Keratinocyte (primary cell): ENCODE measurements at regions not wholly inside any gene's neighbourhood (a gene's known extent, or its start where the extent isn't known, plus 50 kb on each side); places are given as distances from the start of the nearest gene placed in this dataset.

Experiments
- DNase-seq: peaks from one replicate; pipeline ENCODE4 v3.0.0-alpha.2; 2011; ENCODE audit warnings: low read depth, missing footprints, low spot score
- FAIRE-seq: peaks from 2 replicates; lab custom pipeline; 2011; peaks lifted over from hg19 to GRCh38; lab: Jason Lieb, UNC
- H2AFZ ChIP-seq: 2 replicates; pipeline ENCODE4 v1.6.0; 2012; ENCODE audit warnings: low read length, control low read depth, inconsistent platforms; ENCODE audit not compliant: control insufficient read depth
- H3K27ac ChIP-seq: 2 replicates; pipeline ENCODE4 v1.5.1; 2011; ENCODE audit warnings: low read length; ENCODE audit not compliant: control insufficient read depth, insufficient read depth
- H3K27me3 ChIP-seq: 3 replicates; pipeline ENCODE4 v1.6.0; 2011; ENCODE audit warnings: low read length; ENCODE audit not compliant: control insufficient read depth, insufficient read depth; ENCODE audit errors: extremely low read depth
- H3K36me3 ChIP-seq, 2 experiments: 2 replicates in 1 of 2; 3 replicates in 1 of 2; pipeline ENCODE4 v1.5.1; 2011; ENCODE audit warnings: low read length in 2 of 2, mild to moderate bottlenecking in 1 of 2; ENCODE audit not compliant: control insufficient read depth in 2 of 2, insufficient read depth in 2 of 2; ENCODE audit errors: extremely low read depth in 1 of 2
- H3K4me1 ChIP-seq: 3 replicates; pipeline ENCODE4 v1.5.1; 2011; ENCODE audit warnings: low read length; ENCODE audit not compliant: control insufficient read depth, insufficient read depth; ENCODE audit errors: extremely low read depth
- H3K4me2 ChIP-seq: 3 replicates; pipeline ENCODE4 v1.6.0; 2011; ENCODE audit warnings: low read depth, low read length; ENCODE audit not compliant: control insufficient read depth, insufficient read depth; ENCODE audit errors: extremely low read depth
- H3K4me3 ChIP-seq, 3 experiments: fragments of 200-600 bp in 1 of 3; sonication (generic) in 1 of 3; 2 replicates in 2 of 3; 3 replicates in 1 of 3; pipeline ENCODE4 v1.5.1; 2011 to 2016; ENCODE audit warnings: low read length in 3 of 3, mild to moderate bottlenecking in 3 of 3, control low read depth in 2 of 3, inconsistent platforms in 1 of 3, low read depth in 1 of 3, mixed read lengths in 1 of 3, mixed run types in 1 of 3, moderate library complexity in 1 of 3; ENCODE audit not compliant: control insufficient read depth in 2 of 3, insufficient read depth in 2 of 3; ENCODE audit errors: extremely low read depth in 1 of 3
- H3K79me2 ChIP-seq: 2 replicates; pipeline ENCODE4 v1.6.0; 2012; ENCODE audit warnings: low read length; ENCODE audit not compliant: control insufficient read depth, insufficient read depth
- H3K9ac ChIP-seq: 3 replicates; pipeline ENCODE4 v1.6.0; 2011; ENCODE audit warnings: low read length; ENCODE audit not compliant: control insufficient read depth, insufficient read depth; ENCODE audit errors: extremely low read depth
- H3K9me1 ChIP-seq: 3 replicates; pipeline ENCODE4 v1.6.0; 2011; ENCODE audit warnings: low read length; ENCODE audit not compliant: control insufficient read depth, insufficient read depth; ENCODE audit errors: extremely low read depth
- H3K9me3 ChIP-seq: 2 replicates; pipeline ENCODE4 v1.5.1; 2012; ENCODE audit warnings: low read depth, low read length; ENCODE audit not compliant: control insufficient read depth
- H4K20me1 ChIP-seq: 3 replicates; pipeline ENCODE4 v1.6.0; 2011; ENCODE audit warnings: low read length; ENCODE audit not compliant: control insufficient read depth, insufficient read depth; ENCODE audit errors: extremely low read depth
- EZH2 ChIP-seq: IDR thresholded peaks from one replicate; pipeline ENCODE4 v1.6.1; 2012; ENCODE audit warnings: inconsistent platforms, mild to moderate bottlenecking, low read length, moderate library complexity
- dilution Hi-C: fragments of 300-500 bp; cut with MboI; formaldehyde crosslinking; loops from one replicate; pipeline ENCODE4 v1.7.0; 2020; ENCODE audit warnings: low sequenced_read_pairs; ENCODE audit not compliant: extremely low pct_ligation_motif_present
- TF ChIP-seq, protein P1 (sequence below), 3 experiments: IDR thresholded peaks in 1 of 3; conservative IDR thresholded peaks in 1 of 3; optimal IDR thresholded peaks in 1 of 3; 2 replicates in 2 of 3; 3 replicates in 1 of 3; pipeline versions ENCODE3 to v1.5.1; 2011; ENCODE audit warnings: low read length in 3 of 3, mild to moderate bottlenecking in 3 of 3, moderate library complexity in 2 of 3, control low read depth in 1 of 3, inconsistent platforms in 1 of 3; ENCODE audit not compliant: insufficient read depth in 2 of 3; ENCODE audit errors: extremely low read depth in 1 of 3

DNA sequence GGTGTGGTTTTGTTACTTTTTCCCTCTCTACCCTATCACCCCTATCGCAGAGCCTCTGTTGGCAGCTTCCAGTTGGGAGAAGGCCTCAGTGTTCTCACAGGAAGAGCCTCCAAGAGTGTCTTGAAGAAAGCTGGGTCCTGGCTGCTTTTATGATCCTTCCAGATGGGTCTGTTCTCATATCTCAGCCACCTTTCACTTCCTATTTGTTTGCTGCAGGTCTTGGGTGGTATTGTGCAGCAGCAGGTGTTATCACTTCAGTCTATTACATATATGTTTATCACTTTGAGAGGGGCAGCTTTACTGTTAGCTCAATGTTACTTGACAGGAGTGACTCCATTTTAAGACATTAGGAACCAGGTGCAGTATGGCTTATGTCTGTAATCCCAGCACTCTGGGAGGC lies 59.2 kb upstream of the GDNF start:
- Histone ChIP-seq H3K9me3 (no peaks in the 10 kb centered on the region), H3K9ac (no peak overlapping the region), H3K79me2 (no peaks in the 10 kb centered on the region), H3K4me2 (no peak overlapping the region), H2AFZ (no peak overlapping the region), H3K27me3 (no peaks in the 10 kb centered on the region), H3K4me1 (no peaks in the 10 kb centered on the region), H3K27ac (no peak overlapping the region), H3K9me1 (no peaks in the 10 kb centered on the region), H4K20me1 (no peaks in the 10 kb centered on the region), H3K36me3 (no peaks in the 10 kb centered on the region), H3K4me3 (no peak overlapping the region)
- TF ChIP-seq, protein P1, sequence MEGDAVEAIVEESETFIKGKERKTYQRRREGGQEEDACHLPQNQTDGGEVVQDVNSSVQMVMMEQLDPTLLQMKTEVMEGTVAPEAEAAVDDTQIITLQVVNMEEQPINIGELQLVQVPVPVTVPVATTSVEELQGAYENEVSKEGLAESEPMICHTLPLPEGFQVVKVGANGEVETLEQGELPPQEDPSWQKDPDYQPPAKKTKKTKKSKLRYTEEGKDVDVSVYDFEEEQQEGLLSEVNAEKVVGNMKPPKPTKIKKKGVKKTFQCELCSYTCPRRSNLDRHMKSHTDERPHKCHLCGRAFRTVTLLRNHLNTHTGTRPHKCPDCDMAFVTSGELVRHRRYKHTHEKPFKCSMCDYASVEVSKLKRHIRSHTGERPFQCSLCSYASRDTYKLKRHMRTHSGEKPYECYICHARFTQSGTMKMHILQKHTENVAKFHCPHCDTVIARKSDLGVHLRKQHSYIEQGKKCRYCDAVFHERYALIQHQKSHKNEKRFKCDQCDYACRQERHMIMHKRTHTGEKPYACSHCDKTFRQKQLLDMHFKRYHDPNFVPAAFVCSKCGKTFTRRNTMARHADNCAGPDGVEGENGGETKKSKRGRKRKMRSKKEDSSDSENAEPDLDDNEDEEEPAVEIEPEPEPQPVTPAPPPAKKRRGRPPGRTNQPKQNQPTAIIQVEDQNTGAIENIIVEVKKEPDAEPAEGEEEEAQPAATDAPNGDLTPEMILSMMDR (optimal IDR thresholded peaks at IDR 0.05 in 1 of 3, IDR thresholded peaks at IDR 0.05 in 1 of 3, conservative IDR thresholded peaks at IDR 0.05 in 1 of 3; ENCODE audit: extremely low read depth in 1 of 3, insufficient read depth in 2 of 3, low read length in 3 of 3) = no peak
- TF ChIP-seq EZH2 = no peak
- dilution Hi-C loops = no loop called here
- no peak for FAIRE-seq
- no peak for DNase-seq

DNA sequence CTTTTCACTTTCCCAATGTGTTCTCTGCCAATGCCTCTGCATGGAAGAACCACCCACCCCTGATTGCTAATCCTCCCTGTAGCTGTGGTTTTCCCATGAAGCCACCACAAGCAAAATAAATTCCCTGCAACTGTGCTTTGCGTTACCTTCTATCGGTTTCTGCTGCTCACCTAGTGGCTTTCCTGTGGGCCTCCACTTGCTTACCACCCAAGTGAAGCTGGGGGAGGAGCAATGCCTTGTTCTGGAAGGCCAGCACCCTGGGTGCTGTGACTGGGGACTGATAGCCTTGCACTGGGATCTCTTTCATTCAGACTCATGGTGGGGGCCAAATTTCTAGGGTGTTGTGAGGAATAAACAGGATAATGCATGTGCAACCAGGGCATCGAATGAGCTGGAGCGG lies 56.3 kb upstream of the GDNF start:
- no peak overlapping the region for H3K4me2 ChIP-seq
- no peak overlapping the region for H2AFZ ChIP-seq
- no peaks in the 10 kb centered on the region for H3K9me3 ChIP-seq
- H3K4me3 ChIP-seq = no peak overlapping the region
- no peaks in the 10 kb centered on the region for H3K4me1 ChIP-seq
- dilution Hi-C loops = no loop called here
- H3K27me3 ChIP-seq = no peaks in the 10 kb centered on the region
- no peak overlapping the region for H3K27ac ChIP-seq
- FAIRE-seq (no peak), DNase-seq (no peak)
- TF ChIP-seq, protein P1 (optimal IDR thresholded peaks at IDR 0.05 in 1 of 3, IDR thresholded peaks at IDR 0.05 in 1 of 3, conservative IDR thresholded peaks at IDR 0.05 in 1 of 3; ENCODE audit: extremely low read depth in 1 of 3, insufficient read depth in 2 of 3, low read length in 3 of 3) = no peak
- TF ChIP-seq EZH2 = no peak
- H3K9ac ChIP-seq = no peak overlapping the region
- H3K36me3 ChIP-seq = no peaks in the 10 kb centered on the region
- no peaks in the 10 kb centered on the region for H4K20me1 ChIP-seq
- H3K79me2 ChIP-seq = no peaks in the 10 kb centered on the region
- no peaks in the 10 kb centered on the region for H3K9me1 ChIP-seq
